ENCODE measurements at regions not wholly inside any gene's neighbourhood (a gene's known extent, or its start where the extent isn't known, plus 50 kb on each side); places are given as distances from the start of the nearest gene placed in this dataset.
A peak's percentile ranks its signal among the peaks of the same experiment; 100 is the strongest.

DNA sequence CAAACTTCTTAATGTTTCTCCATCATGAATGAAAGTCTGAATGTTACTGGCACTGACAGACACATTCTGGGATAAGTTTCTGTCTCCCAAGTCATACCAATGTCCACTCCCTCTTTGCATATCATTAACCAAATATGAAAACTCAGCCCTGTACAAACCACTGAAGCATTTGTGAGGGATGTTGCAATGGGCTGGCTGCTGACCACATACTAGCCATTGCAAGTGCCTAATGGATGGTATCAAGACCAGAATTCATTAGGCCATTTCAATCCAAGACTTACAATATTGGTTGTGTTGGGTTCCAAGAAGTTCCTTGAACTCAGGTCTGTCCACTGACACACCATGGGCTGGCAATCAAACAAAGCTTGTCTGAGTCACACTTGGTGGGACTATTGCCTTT is 73.8 kb downstream of the CBLN2 start:
- no peak for DNase-seq (ENCODE audit: low read depth)

DNA sequence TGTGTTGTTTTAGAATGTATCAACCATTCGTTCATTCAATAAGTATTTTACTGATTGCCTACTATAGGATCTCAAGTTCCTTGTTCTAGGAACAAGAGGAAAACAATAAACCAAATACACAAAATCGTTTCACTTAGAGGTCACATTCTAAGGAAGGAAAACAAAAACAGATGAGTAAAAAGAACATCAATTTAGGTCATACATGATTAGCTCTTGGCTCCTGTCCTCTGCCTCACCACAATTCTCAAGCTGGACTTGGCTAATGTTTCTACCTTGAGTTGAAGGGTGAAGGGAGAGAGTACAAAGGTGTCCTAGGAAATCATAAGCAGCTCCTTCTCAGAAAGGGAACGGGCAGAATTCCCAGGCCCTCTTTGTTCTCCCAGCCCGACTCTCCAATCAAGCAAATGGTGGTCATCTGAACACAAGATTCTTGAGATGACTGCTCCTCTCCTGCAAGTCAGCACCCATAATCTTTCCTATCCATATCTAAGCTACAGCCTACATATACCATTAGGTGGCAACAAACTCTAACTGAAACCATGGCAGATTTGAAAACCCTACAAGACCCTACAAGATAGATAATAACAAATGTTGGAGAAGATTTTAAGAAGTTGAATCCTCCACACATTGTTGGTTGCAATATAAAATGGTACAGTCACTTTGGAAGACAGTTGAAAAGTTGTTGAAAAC is 76.0 kb downstream of the CBLN2 start:
- DNase-seq (ENCODE audit: low read depth), result no peak

DNA sequence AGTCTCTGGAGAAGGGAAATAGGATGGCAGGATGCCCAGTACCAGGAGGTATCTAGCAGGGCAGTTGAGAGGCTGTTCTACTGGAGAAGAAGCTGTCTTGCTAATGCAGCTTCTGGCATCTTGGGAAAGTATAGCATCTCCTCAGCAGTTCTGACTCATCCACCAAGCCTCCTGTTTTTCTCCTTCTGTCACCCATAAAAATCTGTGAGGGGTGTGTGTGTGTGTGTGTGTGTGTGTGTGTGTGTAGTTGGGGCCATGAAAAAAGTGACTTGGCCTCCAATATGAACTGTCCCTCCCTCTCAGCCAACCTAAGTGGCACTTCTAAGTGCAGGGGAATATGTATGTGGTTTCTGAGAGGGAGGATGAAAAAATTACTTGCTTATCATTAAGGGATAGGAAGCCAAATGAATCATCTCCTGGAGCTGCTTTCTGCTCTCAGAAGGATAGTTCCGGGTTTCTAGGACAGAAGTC is 83.9 kb downstream of the CBLN2 start:
- no peak for DNase-seq (ENCODE audit: low read depth)

DNA sequence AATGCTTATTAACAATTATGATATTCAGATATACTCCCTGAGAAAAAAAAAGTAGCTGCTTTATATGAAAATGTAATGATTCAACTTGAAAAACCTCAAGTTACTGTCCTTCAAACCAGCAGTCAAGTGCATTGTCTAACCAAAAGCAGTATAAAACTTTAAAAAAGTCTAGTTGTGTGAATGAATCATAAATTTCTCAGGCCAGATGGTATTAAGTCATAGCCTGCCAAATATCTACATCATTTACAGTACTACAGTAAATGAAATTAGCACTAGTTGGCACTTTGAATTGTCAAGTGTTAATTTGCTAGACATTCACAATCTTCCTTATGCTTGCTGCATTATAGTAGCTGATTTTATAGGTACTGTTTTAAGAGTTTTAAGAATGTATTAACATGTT is 85.9 kb downstream of the CBLN2 start:
- DNase-seq (ENCODE audit: low read depth), result no peak

DNA sequence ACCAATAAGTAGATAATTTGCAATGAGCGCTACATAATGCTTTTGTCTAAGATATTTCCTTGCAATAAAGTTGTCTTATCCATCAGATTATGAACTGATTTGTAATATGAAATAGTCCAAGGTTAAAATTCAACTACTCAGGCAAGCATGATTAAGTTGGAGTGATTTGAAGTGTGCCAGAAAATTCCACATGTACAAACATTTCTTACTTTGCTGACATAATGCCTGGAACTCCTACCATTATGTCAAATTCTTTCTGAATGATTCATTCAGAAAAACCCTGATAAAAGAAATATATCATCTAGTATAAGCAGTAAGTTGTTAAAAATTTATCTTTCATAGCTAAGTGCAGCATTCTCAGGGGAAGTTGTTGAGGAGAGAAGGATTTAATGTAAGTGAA is 87.3 kb downstream of the CBLN2 start:
- DNase-seq (ENCODE audit: low read depth), result no peak

DNA sequence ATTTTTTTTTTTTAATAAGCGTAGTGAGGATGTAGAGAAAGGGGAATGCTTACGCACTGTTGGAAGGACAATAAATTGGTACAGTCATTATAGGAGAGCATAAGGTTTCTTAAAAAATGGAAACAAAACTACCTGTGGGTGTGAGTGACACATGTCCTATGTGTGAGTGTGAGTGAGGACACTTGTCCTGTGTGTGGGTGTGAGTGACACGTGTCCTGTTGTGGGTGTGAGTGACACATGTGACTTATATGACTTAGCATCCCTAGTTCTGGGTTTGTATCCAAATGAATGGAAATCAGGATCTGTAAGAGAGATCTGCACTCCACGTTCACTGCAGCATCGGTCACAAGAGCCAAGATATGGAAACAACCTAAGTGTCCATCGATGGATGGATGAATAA is 91.8 kb downstream of the CBLN2 start:
- DNase-seq (ENCODE audit: low read depth), result no peak

DNA sequence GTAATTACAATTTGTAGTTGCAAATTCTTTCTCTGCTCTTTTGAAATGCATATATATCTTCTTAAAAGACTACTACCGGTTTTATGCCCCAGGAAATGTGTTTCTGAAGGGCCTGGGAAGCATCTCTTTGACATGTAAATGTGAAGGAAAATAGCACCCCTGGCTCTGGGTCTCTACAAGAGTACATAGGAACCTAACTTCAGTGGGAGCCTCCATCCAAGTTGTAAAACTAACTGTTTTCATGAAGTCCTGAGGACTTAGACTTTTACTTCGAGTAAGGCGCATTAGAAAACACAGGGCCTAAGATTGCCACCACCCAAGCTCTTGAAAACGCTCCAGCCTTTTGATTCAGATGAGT is 99.4 kb downstream of the CBLN2 start:
- no peak for DNase-seq (ENCODE audit: low read depth)

DNA sequence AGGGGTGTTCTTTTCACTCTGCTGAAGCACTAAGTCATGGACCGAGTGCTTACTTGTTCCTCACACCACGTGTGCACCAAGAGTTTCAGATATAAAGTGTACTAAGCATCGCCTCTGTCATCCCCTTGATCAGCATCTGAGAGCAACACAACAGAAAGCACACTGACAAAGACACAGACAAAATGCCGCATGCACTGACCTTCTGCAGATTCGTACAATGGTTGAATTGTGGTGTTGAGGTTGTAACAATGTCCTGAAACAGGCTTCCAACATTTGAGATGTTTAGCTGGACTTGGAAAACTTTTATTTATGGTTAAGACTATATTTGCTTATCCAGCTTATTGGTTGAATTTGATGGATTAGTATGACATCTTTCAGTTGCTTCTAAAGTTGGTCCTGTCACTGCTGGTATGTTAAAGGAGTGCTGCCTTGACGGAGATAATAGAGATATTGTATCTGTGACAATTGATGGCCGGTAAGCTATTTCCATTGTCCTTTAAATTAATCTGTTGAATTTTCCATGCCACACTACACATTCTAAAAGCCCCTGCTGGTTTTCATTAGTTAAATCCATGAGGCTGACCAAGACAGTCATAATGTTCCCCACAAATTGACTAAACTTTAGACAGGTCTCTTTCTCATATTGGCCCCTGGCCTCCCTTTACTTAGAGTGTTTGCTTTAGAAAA is 99.9 kb downstream of the CBLN2 start:
- DNase-seq (ENCODE audit: low read depth), result no peak

DNA sequence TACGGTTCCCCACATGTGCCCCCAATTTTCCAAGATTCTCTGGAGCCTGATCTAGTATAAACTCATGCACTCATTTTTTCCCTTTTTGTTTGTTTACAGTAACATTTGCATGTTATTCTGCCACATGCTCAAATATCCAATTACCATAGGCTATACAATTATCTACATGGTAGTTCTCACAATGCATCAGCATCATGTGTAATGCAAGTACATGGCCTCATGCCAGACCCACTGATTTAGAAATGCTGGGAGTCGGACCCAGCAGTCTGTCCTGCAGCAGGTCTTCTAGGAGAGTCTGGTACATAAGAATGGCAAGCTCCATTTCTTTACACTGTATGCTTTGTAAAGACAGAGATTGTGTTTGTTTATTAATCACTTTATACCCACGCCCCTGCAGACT is 107.7 kb downstream of the CBLN2 start:
- DNase-seq (ENCODE audit: low read depth), result no peak

DNA sequence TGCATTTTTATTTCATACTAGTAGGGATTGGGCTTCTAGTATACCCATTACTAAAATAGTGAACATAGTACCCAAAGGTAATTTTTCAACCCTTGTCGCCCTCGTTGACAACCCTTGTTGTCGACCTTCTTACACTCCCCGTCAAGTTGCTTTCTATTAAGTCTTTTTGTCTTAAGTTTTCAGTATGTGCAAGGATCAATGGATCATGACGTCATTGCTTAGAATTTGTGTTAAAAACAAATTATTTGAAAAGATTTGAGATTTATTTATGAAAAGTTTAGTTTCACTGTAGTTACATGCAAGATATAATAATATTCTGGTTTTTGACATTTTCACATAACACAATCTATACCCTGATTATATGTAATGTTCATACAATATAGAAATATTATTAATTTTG is 110.4 kb downstream of the CBLN2 start:
- DNase-seq (ENCODE audit: low read depth), result no peak

DNA sequence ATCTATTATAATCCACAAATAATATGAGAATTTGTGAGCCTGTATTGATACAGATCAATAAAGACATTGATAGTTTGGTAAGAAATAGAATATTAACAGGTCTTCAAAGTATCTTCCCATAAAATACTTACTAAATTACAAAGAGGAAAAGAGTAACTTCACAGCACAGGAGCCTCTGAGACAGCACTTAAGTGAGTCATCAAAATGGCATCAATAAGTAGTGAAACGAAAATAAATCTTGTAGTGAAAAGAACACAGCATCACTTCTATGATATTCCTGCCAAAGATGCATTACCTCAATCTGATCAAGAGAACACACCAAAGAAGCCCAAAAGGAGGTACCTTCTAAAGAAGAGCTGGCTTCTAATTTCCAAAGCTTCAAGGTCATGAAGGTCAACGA is 116.4 kb downstream of the CBLN2 start:
- DNase-seq (ENCODE audit: low read depth), result no peak

DNA sequence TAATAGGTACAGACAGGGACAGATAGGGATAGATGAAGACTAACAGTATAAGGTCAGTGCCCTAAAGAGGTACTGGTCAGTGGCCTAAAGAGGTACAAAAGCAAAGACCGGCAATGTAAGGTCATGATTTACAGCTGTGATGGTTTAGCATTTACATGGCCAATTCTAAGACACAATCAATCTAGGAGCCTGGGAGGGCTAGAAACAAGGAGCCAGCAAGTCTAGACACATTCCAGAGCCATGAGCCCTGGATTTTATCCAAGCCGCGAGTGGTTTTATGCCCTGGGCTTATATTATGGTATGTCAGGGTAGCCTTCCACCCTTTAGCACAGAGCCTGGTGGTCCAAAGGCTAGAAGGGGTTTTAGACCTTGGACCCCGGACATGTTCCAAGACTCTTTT is 124.2 kb downstream of the CBLN2 start:
- no peak for DNase-seq (ENCODE audit: low read depth)

DNA sequence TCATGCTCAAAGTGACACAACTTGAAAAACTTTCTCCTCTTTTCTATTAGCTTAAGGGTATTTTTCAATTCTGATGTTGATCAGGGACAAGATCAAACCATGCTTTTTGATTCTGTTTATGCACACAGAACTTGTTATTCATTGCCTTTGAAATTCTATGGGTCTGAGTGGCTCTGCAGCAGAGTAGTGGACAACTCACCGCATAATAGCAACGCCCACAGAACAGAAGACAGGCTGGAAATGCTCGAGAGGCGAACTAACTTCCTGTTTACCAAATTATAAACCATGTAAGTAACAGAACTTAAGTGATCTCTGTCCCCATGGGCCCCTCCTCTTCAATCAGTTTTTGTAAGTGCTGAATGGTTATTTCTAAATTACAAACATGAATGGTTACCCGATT is 131.2 kb downstream of the CBLN2 start:
- DNase-seq (ENCODE audit: low read depth), result no peak

DNA sequence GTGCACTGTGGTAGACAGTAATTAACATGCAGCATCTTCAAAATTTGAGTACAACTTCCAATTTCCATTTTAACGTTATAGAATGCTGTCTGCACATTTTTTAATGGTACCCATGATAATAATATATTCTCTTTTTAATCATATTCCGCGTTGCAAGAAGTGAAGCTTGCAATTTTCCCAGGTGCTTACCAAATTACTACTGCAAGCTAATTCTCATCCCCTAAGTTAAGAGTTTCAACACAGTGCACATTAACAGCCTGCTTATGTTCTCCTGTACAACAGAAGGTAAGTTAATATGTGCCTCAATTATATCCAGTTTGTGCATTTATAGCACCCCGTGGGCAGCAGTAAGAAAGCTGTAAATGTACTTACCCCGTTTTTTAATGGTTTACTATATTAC is 132.9 kb downstream of the CBLN2 start:
- no peak for DNase-seq (ENCODE audit: low read depth)

DNA sequence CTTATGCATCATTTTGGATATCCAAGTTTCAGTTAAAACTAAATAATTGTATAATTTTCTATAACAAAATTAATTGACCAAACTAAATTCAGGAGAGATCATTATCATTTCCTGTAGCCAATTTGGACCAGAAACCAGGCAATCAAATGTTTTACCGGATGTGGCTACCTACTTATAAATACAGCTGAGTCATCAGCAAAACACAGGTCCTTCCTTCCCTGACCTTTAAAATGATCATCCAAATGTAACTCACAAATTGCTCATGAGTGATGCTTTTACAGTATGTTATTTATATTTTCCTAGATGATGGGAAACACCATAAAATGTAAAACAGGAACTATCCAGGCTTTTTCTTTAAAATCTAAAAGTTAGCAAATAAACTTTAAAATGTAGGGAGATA is 133.7 kb downstream of the CBLN2 start:
- DNase-seq (ENCODE audit: low read depth), result no peak

DNA sequence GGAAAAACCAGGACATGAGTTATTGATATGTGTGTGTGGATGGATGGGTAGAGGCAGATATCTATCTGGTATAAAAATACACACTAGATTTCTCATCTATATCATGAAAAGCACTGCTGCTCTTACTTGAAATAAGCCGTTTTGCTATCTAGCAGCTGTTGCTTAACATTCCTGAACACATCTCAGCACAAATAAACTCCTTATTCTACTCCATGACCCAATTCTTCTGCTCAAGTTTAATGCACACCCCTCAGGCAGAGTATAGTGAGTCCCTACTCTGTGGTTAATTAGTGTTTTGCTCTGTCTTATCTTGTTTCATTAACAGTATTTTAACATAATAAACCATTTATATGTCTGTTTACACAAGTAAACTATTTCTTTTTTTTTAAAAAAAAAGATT is 134.2 kb downstream of the CBLN2 start:
- no peak for DNase-seq (ENCODE audit: low read depth)

DNA sequence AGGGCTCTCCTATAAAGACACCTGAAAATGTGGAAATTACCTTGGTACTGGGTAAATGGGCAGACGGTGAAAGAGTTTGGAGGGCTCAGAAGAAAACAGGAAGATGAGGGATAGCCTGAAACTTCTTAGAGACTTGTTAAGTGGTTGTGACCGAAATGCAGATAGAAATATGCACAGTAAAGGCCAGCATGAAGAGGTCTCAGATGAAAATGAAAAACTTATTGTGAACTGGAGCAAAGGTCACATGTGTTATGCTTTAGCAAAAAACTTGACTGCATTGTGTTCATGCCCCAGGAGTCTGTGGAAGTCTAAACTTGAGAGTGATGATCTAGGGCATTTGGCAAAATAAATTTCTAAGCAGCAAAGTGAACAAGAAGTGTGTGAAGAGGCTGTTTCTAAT is 137.1 kb downstream of the CBLN2 start:
- DNase-seq (ENCODE audit: low read depth), result peak; percentile 1

DNA sequence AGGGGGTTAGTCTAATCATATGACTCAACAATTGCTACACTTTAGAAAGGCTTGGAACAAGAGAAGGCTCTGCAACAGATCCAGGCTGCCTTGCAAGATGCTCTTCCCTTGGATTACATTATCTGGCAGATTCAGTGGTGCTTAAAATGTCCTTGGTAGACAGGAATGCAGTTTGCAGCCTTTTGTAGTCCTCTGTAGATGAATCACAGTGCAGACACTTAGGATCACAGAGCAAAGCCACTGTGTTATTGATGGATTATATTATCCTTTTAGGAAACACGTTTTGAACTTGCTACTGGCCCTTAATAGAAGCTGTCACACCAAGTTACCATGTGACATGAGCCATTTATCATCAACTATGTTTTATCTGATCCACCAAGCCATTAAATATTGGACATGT is 152.2 kb downstream of the CBLN2 start:
- DNase-seq (ENCODE audit: low read depth), result no peak

DNA sequence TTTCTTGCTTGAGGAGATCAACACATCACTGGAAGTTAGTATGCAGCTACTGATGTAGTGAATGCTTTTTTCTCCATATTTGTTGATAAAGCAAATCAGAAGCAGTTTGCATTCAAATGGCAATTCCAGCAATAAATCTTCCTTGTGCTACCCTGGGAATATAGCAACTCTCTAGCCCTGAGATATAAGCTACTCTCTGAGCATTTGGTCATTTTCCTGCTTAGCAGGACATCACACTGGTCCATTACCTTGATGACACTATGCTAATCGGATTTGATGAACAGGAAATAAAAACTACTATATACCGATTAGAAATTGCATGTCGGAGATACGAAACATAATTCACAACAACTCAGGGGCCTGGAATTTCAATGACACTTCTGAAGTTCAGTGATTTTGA is 152.7 kb downstream of the CBLN2 start:
- no peak for DNase-seq (ENCODE audit: low read depth)

DNA sequence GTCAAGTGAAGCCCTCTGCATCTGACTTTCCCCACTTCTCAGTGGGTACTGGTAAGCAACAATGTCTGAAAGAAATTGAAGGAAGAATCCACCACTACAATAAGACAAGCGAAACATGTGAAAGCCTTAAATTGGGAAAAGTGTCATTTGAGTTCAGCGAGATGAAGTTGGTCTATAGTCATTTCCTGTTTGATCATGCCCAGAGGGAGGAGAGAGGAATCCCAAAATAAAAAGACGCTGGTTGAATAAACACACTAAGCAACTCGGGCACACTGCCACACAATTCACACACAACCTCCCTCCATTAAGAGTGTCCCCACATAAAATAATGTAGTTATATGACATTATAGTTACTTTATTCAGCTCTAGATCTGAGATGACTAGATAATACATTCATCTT is 166.1 kb downstream of the CBLN2 start:
- no peak for DNase-seq (ENCODE audit: low read depth)

DNA sequence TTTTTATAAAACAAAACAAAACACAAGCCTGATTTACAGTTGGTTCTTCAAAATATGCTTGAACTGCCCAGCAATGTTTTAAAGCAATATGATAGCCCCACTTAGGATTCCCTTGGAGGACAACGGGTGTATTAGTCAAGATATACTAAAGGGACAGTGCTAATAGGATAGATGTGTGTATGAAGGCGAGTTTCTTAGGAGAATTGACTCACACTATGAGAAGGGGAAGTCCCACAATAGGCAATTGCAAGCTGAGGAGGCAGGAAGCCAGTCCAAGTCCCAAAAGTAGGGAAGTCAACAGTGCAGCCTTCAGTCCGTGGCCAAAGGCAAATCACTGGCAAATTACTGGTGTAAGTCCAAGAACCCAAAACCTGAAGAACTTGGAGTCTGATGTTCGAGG is 167.9 kb downstream of the CBLN2 start:
- DNase-seq (ENCODE audit: low read depth), result no peak

DNA sequence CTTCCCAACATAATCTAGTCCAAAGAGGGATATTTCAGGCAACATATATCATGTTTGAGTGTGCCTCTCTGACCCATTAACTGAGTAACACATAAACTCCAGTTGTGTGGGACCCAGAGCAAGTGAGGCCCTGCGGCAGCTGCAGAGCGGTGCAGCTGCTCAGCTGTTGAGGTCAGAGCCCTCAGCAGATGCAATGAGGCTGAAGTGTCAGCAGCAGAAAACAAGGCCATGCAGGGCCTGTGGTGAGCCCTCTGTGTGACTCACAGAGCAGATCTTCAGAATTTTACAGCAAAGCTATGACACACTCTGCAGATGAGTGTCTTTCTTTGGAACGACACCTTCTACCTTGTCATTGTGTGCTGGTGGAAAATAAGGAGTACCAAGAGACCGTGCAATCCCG is 168.5 kb downstream of the CBLN2 start:
- no peak for DNase-seq (ENCODE audit: low read depth)

DNA sequence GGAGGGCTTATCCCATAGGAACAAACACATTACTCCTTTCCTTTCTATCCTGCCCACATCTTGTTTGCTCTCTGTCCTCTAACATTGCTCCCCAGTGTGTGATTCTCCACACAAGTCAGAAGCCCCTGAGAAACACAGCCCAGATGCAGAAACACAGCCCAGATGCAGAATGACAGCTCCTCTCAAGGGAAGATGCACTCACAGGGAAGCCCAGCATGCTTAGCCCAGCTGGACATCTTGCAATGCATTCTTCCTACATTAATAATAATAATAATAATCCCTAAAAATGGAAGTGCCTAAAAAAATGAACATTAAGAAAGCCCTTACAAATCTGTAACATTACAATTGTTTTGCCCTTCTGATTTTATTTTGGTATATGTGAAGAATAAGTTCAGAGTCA is 172.1 kb downstream of the CBLN2 start:
- DNase-seq (ENCODE audit: low read depth), result no peak

DNA sequence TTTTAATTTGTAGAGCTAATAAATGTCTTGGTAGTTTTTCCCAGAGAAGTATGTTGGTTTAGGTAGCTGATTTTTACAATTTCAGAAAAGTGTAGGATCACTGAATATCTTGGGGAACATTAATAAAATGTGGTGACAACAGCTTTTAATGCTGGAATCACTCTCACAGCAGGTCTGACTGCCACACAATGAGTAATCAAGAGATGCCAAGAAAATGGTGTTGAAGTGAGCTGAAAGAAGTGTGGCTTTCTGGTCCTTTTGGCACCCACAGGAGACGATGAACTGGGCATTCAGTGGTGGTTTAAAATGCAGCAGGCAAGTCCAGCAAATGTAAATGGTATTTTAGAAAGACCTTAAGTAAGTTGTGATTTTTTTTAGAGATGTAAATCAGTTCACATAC is 175.8 kb downstream of the CBLN2 start:
- DNase-seq (ENCODE audit: low read depth), result no peak
